RWPE1 (cell line): ENCODE measurements at regions not wholly inside any gene's neighbourhood (a gene's known extent, or its start where the extent isn't known, plus 50 kb on each side); places are given as distances from the start of the nearest gene placed in this dataset.

Source experiments
- CTCF ChIA-PET: fragments of 350-600 bp; sonication (Branson Sonifier 250); formaldehyde crosslinking; extraction: SDS; loops from one replicate; lab custom pipeline; 2021; lab: Yijun Ruan, JAX
- POLR2A ChIA-PET: fragments of 400-600 bp; formaldehyde crosslinking; extraction: SDS; loops from one replicate; lab custom pipeline; 2020; ENCODE audit warnings: antibody characterized with exemption; ENCODE audit not compliant: low non-redundant PET; lab: Yijun Ruan, JAX
- DNase-seq: peaks from one replicate; pipeline ENCODE4 v3.0.0; 2012; ENCODE audit warnings: low spot score
- H3K27ac ChIP-seq: fragments of 450-650 bp; 2 replicates; pipeline ENCODE4 v1.5.1; 2017
- CTCF ChIP-seq: fragments of 450-650 bp; conservative IDR thresholded peaks from 2 replicates; pipeline ENCODE4 v1.5.1; 2017; ENCODE audit warnings: low read depth, mild to moderate bottlenecking

DNA sequence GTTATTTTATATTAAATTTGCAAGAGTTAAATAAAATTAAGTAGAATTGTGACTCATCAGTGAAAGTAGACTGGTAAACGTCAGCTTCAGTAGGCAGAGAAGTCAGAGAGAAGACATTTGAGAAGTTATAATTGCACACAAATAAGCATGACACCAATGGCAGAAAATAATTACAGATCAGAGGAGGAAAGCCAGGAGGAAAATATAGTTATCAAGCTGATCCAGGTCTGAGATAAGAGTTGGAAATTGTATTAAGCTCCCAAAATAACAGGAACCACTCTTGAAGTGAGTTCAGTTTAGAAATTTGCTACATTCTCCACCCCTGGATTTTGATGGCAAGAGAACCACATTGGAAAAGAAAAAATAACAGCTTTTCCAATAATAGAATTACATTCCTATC lies 533.8 kb upstream of the CHORDC1 start:
- POLR2A ChIA-PET: no interaction called here
- H3K27ac ChIP-seq: no peak overlapping the region
- CTCF ChIA-PET: interaction anchor here (0.7 kb wide), 1 partner anchor 290 kb away, joined by 5 read pairs; no protein-coding TSS in a partner anchor
- DNase-seq: no peak
- TF ChIP-seq CTCF: no peak

- CTCF ChIA-PET: no interaction called here
- POLR2A ChIA-PET: no interaction called here
- no peak for DNase-seq
- TF ChIP-seq CTCF: no peak
- H3K27ac ChIP-seq: no peak overlapping the region
These were observed 530.7 kb upstream of the CHORDC1 start for GRCh38 chr11:90753546-90753945.

DNA sequence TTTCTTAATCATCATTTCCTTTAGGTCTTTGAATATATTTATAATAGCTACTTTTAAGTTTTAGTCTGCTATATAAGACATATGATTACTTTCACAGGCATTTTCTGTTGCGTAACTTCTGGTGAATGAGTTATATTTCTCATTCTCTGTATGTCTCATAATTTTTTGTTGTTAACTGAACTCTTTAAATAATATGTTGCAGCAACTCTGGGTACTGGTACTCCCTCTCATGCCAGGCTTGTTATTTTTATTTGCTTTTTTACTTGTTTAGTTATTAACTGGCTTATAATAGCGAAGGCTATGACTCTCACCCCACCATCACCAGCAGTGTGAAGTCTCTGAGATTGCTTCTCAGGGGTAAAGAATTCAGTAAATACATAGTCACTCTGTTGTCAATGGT lies 524.2 kb upstream of the CHORDC1 start:
- no peak overlapping the region for H3K27ac ChIP-seq
- CTCF ChIA-PET: no interaction called here
- DNase-seq: peak; percentile 40
- POLR2A ChIA-PET: no interaction called here
- no peak for TF ChIP-seq CTCF

GRCh38 chr11:90744169-90744568 lies 521.3 kb upstream of the CHORDC1 start:
- H3K27ac ChIP-seq: no peak overlapping the region
- TF ChIP-seq CTCF: no peak
- DNase-seq: no peak
- ChIA-PET POLR2A (no interaction called here), CTCF (no interaction called here)

DNA sequence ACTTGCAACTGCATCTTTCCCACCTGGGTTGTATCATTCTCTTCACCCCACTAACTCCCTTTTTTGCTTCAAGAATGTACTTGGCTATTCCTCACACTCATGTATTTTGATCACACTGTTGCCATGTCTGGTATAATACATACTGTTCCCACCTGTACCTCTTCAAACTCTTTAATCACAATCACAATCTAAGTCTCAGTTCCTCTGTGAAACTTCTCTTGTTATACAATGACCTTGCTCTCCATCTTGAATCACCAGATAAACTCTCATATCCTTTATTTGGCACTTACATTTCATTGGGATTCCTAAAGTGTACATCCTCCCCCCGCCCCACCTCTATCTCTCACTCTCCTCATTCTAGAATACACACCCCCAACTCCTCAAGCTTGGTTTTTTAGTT lies 516.0 kb upstream of the CHORDC1 start:
- DNase-seq: no peak
- CTCF ChIA-PET: no interaction called here
- no peak overlapping the region for H3K27ac ChIP-seq
- no peak for TF ChIP-seq CTCF
- POLR2A ChIA-PET: no interaction called here

- no peak for TF ChIP-seq CTCF
- DNase-seq: no peak
- no peak overlapping the region for H3K27ac ChIP-seq
- POLR2A ChIA-PET: no interaction called here
- CTCF ChIA-PET: no interaction called here
These were observed 514.7 kb upstream of the CHORDC1 start for GRCh38 chr11:90737444-90738050.

GRCh38 chr11:90732486-90732885 lies 509.6 kb upstream of the CHORDC1 start:
- ChIA-PET CTCF (no interaction called here), POLR2A (no interaction called here)
- H3K27ac ChIP-seq: no peak overlapping the region
- no peak for DNase-seq
- no peak for TF ChIP-seq CTCF
